NCI-H510A treated with DMSO at 0.1 percent for 48 hours (cell line): ENCODE measurements at regions not wholly inside any gene's neighbourhood (a gene's known extent, or its start where the extent isn't known, plus 50 kb on each side); places are given as distances from the start of the nearest gene placed in this dataset.

Source experiments
- DNase-seq: peaks from one replicate; lab custom pipeline; 2025; lab: John Stamatoyannopoulos, UW

DNA sequence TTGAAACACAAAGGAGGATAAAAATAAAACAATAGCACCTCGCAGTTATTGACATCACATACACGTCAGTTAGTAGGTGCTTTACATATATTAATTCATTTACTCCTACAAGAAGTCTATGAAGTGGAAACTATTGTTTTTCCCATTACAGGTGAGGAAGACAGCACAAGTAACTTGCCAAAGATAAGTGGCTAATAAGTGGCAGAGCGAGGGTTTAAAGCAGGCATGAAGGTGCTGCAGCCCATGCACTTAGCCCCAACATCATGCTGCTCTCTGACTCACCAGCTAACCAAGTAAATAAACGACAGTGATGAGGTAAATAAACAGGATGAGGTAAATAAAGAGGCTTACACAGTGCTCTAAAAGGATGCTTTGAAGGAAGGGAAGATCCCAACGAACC is 498.6 kb upstream of the ZEB2 start:
- DNase-seq: peak; percentile 35

DNA sequence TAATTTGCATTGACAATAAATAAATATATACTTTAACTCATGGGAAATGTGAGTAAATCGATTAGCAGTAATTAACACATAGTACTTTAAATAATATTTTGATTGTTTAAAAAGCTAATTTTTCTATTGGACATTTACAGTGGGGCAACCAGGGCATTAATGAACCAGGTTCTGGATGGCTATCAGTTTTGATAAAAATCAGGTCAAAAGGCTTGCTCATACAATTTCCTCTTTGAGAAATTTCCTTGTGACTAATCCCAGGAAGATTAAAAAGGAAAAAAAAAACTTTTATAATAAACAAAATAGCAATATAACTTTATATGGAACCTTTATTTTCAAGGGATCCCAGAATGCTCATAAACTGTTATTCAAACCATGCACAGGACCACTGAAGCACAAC is 497.2 kb upstream of the ZEB2 start:
- DNase-seq: no peak

DNA sequence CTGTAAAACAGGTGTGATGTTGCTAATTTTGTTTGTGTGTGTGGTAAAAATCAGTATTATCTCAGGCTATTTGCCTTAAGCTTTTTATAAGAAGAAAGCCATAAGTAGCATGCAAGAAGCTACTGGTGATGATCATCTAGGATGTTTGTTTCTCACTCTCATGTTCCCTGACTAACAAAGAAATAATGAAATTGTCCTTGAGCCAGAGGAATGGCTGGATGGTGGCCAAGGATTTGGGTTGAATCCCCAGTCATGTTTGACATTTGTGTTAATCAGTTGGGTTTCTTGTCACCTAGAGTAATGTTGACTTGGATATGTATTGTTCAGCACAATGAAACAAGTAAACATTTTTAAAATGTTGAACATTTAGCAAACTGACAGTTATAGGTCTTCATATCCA is 496.8 kb upstream of the ZEB2 start:
- no peak for DNase-seq

- DNase-seq: no peak
Measured at GRCh38 chr2:145015561-145015960, 495.6 kb upstream of the ZEB2 start.

- DNase-seq: peak; percentile 59
Measured at GRCh38 chr2:145012806-145013205, 492.9 kb upstream of the ZEB2 start.

DNA sequence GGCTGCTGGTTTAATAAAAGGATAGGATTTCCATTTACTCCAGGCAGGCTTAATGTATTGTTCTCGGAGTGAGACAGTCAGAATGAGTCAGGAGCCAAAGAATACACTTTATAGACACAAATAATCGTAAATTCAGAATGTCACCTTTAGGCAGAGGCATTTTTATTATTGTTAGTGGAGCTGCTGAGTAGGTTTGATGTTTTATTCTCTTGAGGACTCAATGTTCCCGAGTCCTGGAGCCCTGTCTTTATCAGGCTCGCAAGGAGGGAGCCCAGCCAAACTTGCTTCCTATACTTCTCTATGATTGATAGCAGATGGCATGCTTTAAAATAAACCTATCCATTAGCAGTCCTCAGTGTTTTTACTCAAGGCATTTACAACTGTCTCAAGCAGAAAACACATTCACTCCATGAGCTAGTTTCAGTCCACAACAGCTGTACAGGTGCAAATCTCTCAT is 492.3 kb upstream of the ZEB2 start:
- peak; percentile 37 for DNase-seq

DNA sequence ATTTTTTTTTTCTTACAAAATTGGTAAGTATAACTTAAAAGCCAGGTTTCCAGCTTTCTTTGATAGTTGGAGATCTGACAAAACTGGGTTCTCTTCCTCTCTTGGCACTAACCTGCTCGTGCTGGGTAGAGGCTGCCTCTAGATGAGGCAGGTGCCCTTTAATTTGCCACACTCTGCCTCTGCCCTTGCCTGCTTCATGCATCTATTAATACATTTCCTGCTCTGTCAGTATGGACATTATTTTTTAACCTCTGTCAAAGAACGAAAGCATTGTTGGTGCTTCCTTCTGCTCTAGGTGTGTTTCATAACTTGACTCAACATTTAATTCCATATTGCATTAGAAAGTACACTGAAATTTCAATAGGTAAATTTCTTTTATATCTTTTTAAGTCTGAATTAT is 490.7 kb upstream of the ZEB2 start:
- no peak for DNase-seq

- DNase-seq: no peak
Measured at GRCh38 chr2:145007960-145008263, 488.0 kb upstream of the ZEB2 start.

GRCh38 chr2:145007093-145007959 is 487.4 kb upstream of the ZEB2 start:
- DNase-seq: no peak

GRCh38 chr2:145002624-145003023 is 482.7 kb upstream of the ZEB2 start:
- DNase-seq: no peak

- DNase-seq: no peak
Measured at GRCh38 chr2:145000376-145000775, 480.5 kb upstream of the ZEB2 start.

DNA sequence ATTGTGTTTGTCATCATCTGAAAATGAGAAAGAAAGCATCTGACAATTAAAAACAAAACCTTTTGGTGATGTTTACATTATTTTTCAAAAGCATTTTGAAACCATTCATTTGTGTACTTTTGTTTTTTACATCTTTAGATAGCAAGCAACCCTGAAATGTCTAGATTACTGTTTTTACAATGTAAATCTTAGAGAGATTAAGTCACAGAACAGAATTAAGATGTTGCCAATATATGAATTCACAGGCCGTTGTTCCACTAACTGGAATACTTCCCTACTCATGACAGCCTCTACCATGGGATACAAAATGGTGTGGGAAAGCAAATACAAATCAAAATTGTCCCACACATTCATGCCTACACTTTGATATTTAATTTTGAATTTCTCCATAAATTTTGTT is 480.0 kb upstream of the ZEB2 start:
- no peak for DNase-seq

DNA sequence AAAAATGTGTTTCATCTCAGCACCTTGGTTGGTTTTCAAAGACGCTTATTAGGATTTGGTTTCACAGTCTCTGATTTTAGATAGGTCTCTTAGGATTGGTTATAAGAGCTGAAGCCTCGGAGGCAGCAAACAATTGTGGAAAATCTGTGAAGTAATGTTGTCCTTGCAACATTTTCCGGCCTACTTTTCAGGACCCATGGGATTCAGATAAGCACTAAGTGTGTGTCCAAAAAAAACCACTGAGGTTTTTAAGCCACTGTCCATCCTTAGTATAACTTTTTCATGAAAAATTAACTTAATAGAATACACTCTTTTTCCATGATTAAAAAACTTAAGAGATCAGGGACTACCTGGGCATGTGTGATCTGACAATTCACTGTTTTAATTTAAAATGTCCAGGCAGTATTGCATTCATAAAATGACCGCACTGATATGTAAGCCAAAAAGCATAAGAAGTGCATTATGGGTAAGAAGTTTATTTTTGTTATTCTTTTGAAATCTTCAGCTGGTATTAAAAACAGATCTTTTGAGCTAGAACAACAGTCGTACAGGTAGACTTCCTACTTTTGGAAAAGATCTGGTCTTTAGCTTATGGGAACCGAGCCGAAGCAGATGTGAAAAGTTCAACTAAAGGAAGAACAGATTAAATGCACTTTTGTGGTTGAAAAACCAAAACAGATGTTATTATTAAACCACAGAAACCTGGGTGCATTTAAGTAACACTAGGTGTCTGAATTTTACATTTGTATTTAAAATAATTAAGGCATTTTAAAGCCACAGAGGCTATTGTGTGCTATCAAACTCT is 479.4 kb upstream of the ZEB2 start:
- no peak for DNase-seq

DNA sequence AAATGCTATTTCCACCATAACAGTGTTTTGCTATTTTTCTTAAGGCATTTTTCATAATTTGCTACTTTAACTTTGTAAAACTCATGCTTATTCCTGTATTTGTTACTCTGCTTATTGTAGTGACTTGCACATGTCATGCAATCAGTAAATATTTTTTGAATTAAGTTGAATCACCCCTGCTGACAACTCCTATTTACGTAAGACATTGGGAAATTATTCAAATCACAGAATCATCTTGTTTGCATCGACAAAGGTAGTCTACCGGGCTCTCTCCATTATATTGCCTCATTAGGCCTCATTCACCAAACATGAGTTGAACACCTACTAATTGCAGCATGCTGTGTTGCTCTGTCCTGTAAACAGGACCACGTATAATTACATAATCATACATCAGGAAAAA is 478.5 kb upstream of the ZEB2 start:
- DNase-seq: no peak

DNA sequence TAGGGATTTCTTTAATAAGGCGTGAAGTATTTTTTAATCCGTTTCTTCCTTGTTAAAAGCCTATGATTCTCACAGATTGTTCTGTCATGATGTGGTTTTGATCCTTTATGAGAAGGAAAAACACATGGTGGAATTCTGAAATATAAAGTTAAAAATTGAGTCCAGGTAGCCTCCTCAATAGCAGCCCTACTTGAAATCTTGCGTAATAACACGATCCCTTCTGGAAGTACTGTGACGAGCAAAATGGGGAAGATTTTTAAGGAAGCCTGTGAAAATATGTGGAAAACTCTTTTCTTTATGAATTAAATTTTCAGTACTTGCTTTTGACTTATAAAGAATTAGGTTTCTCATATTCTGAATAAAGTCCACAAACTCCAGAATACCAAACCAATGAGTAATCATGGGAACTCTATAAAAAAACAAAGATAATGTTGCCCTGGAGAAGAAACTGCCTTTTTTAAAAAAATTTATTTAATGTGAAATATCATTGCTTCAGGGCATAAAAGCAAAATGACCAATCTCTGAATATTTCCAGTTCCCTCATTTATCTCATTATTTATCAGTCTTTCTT is 476.4 kb upstream of the ZEB2 start:
- DNase-seq: no peak

GRCh38 chr2:144995482-144995881 is 475.6 kb upstream of the ZEB2 start:
- DNase-seq: no peak

GRCh38 chr2:144990661-144991060 is 470.7 kb upstream of the ZEB2 start:
- no peak for DNase-seq

DNA sequence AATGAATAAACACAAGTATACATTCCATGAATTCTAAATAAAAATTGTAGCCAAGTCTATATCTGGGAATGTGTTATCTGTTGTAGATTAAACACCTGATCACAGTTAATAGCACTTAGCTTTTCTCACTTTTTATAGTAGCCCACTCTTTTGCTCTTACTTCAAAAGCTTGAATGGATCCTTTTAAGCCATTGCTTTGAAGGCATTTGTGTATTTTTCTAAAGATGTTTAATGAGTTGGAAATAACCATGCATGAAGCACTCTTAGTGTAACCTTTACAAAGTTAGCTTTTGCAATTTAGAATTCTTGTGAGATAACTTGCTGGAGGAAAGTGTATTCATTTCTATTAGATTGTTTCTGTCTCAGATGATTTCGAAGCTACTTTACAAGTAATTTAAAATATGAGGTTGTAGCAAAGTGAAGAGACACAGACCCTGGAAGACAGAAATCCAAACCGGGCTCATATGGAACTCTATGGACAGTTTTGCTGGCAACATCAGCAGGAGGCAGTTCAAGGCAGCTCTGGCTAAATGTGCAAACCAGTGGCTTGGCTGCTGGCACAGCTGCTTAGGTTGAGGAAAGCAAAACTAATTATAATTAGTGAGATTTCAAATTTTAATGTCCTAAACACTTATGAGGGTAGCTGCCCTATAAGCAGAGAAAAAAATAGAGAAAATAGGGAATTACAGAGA is 469.8 kb upstream of the ZEB2 start:
- no peak for DNase-seq

DNA sequence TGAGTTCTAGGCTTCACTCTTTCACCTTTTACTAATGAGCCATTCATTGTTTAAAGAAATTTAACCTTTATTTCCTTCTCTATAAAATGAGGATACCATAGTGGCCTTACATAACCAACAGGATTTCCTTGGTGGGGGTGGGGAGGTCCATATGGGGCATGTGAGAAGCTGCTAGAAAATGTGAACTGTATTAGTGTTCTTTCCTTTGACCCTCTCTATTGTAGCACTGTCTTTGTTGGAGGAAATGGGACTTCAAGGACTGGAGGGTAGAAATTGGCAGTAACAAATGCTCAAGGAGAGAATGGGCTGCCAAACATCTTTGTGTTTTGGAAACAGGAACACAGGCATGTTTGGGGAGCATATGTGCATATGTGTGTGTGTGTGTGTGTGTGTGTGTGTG is 468.7 kb upstream of the ZEB2 start:
- DNase-seq: no peak

DNA sequence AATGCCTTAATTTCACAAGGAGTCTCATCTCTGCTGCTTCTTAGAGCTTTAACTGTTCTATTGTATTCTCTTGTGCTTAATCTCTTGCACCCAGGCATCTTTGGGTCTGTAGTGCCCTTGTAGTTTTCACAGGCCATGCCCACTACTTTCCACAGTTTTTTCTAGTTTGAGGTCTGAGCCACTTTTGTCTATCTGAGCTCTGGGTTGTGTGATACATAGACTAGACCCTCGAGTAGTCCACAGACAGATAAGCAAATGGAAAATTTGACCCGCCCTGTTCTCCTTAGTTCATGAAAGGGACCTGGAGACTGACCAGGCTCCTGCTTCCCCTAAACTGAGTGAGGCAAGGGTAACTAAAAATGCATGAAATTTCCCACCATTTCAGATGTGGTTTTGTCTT is 466.8 kb upstream of the ZEB2 start:
- DNase-seq: no peak

DNA sequence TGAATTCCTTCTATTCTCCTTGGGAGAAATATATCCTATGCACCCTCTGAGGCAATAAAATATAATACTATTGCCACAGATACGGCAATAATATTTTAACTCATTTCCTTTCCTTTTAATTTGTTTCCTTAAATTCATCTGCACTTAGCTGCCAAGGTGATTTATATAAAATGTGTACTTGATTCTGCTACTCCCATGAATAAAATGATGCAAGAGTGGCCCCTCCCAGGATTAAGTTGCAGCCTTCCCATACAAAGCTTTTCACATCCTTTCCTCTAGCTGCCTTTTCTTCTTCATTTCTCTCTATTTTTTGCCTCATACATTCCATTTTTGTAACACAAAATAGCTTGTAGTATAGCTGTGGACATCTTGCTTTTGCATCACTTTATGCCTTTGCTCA is 464.1 kb upstream of the ZEB2 start:
- no peak for DNase-seq

- DNase-seq: no peak
Measured at GRCh38 chr2:144983107-144983506, 463.2 kb upstream of the ZEB2 start.

DNA sequence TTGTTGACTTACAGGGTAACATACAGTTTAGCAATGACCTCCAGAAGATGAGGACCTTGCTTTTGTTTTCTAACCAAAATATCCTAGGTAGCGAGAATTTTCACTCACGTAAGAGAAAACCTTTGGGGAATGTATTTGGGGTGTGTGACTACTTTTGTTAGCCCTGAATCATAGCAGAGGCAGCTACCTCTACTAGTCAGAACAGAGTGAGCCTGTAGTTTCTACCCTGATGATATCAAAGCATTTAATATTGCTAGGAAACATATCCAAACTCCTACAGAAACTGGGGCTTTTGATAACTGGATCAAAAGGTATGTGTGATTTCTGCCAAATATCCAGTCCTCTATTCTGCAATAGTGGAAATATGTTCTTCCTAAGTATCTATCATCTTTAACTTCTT is 462.6 kb upstream of the ZEB2 start:
- no peak for DNase-seq
